ENCODE measurements at regions not wholly inside any gene's neighbourhood (a gene's known extent, or its start where the extent isn't known, plus 50 kb on each side); places are given as distances from the start of the nearest gene placed in this dataset.
"Not testable (repeated sequence)": the region's sequence is repeated elsewhere in the genome, so short reads cannot be mapped to it uniquely, and the experiment has no call there.

GRCh38 chrX:150258176-150258425 lies 105.0 kb upstream of the MAMLD1 start:
- H3K27me3 ChIP-seq (ENCODE audit: insufficient read depth, low read length) = no peaks in the 10 kb centered on the region
- peaks cover 14% of the 10 kb centered on the region for H3K4me1 ChIP-seq (ENCODE audit: control insufficient read depth, insufficient read depth, low read length, unreplicated experiment)
- no peak overlapping the region for H3K4me3 ChIP-seq (ENCODE audit: low read depth, low read length)
- no peaks in the 10 kb centered on the region for H3K36me3 ChIP-seq (ENCODE audit: insufficient read depth, low read length)
- no peaks in the 10 kb centered on the region for H3K79me2 ChIP-seq (ENCODE audit: control insufficient read depth, insufficient read depth, low read length, unreplicated experiment)
- no peak overlapping the region for H3K27ac ChIP-seq (ENCODE audit: low read depth, low read length)
- H2AFZ ChIP-seq (ENCODE audit: low read length, unreplicated experiment) = no peak overlapping the region

GRCh38 chrX:150258463-150259430 lies 104.4 kb upstream of the MAMLD1 start:
- peaks cover 14% of the 10 kb centered on the region for H3K4me1 ChIP-seq (ENCODE audit: control insufficient read depth, insufficient read depth, low read length, unreplicated experiment)
- no peaks in the 10 kb centered on the region for H3K79me2 ChIP-seq (ENCODE audit: control insufficient read depth, insufficient read depth, low read length, unreplicated experiment)
- H3K27ac ChIP-seq (ENCODE audit: low read depth, low read length) = no peak overlapping the region
- H3K4me3 ChIP-seq (ENCODE audit: low read depth, low read length) = no peak overlapping the region
- no peaks in the 10 kb centered on the region for H3K27me3 ChIP-seq (ENCODE audit: insufficient read depth, low read length)
- H3K36me3 ChIP-seq (ENCODE audit: insufficient read depth, low read length) = no peaks in the 10 kb centered on the region
- no peak overlapping the region for H2AFZ ChIP-seq (ENCODE audit: low read length, unreplicated experiment)

- Histone ChIP-seq H3K4me3 (ENCODE audit: low read depth, low read length) (no peak overlapping the region), H3K27me3 (ENCODE audit: insufficient read depth, low read length) (no peaks in the 10 kb centered on the region), H3K27ac (ENCODE audit: low read depth, low read length) (no peak overlapping the region), H3K36me3 (ENCODE audit: insufficient read depth, low read length) (no peaks in the 10 kb centered on the region), H3K79me2 (ENCODE audit: control insufficient read depth, insufficient read depth, low read length, unreplicated experiment) (no peaks in the 10 kb centered on the region), H2AFZ (ENCODE audit: low read length, unreplicated experiment) (no peak overlapping the region), H3K4me1 (ENCODE audit: control insufficient read depth, insufficient read depth, low read length, unreplicated experiment) (peaks cover 14% of the 10 kb centered on the region)
Observed at GRCh38 chrX:150262456-150262855, 100.7 kb upstream of the MAMLD1 start.

GRCh38 chrX:150268839-150269355 lies 94.2 kb upstream of the MAMLD1 start:
- H3K27me3 ChIP-seq (ENCODE audit: insufficient read depth, low read length) = no peaks in the 10 kb centered on the region
- no peaks in the 10 kb centered on the region for H3K4me1 ChIP-seq (ENCODE audit: control insufficient read depth, insufficient read depth, low read length, unreplicated experiment)
- no peak overlapping the region for H2AFZ ChIP-seq (ENCODE audit: low read length, unreplicated experiment)
- no peak overlapping the region for H3K4me3 ChIP-seq (ENCODE audit: low read depth, low read length)
- no peaks in the 10 kb centered on the region for H3K79me2 ChIP-seq (ENCODE audit: control insufficient read depth, insufficient read depth, low read length, unreplicated experiment)
- H3K27ac ChIP-seq (ENCODE audit: low read depth, low read length) = no peak overlapping the region
- H3K36me3 ChIP-seq (ENCODE audit: insufficient read depth, low read length) = no peaks in the 10 kb centered on the region

GRCh38 chrX:150269605-150270254 lies 93.4 kb upstream of the MAMLD1 start:
- no peak overlapping the region for H2AFZ ChIP-seq (ENCODE audit: low read length, unreplicated experiment)
- H3K27me3 ChIP-seq (ENCODE audit: insufficient read depth, low read length) = no peaks in the 10 kb centered on the region
- H3K27ac ChIP-seq (ENCODE audit: low read depth, low read length) = no peak overlapping the region
- no peaks in the 10 kb centered on the region for H3K4me1 ChIP-seq (ENCODE audit: control insufficient read depth, insufficient read depth, low read length, unreplicated experiment)
- no peaks in the 10 kb centered on the region for H3K36me3 ChIP-seq (ENCODE audit: insufficient read depth, low read length)
- H3K4me3 ChIP-seq (ENCODE audit: low read depth, low read length) = no peak overlapping the region
- H3K79me2 ChIP-seq (ENCODE audit: control insufficient read depth, insufficient read depth, low read length, unreplicated experiment) = no peaks in the 10 kb centered on the region

GRCh38 chrX:150270622-150271021 lies 92.5 kb upstream of the MAMLD1 start:
- no peaks in the 10 kb centered on the region for H3K79me2 ChIP-seq (ENCODE audit: control insufficient read depth, insufficient read depth, low read length, unreplicated experiment)
- H3K4me3 ChIP-seq (ENCODE audit: low read depth, low read length) = no peak overlapping the region
- no peaks in the 10 kb centered on the region for H3K4me1 ChIP-seq (ENCODE audit: control insufficient read depth, insufficient read depth, low read length, unreplicated experiment)
- H3K27me3 ChIP-seq (ENCODE audit: insufficient read depth, low read length) = no peaks in the 10 kb centered on the region
- no peaks in the 10 kb centered on the region for H3K36me3 ChIP-seq (ENCODE audit: insufficient read depth, low read length)
- no peak overlapping the region for H2AFZ ChIP-seq (ENCODE audit: low read length, unreplicated experiment)
- no peak overlapping the region for H3K27ac ChIP-seq (ENCODE audit: low read depth, low read length)

GRCh38 chrX:150273575-150274294 lies 89.4 kb upstream of the MAMLD1 start:
- H3K79me2 ChIP-seq (ENCODE audit: control insufficient read depth, insufficient read depth, low read length, unreplicated experiment); H3K4me3 ChIP-seq (ENCODE audit: low read depth, low read length); H3K27me3 ChIP-seq (ENCODE audit: insufficient read depth, low read length); H2AFZ ChIP-seq (ENCODE audit: low read length, unreplicated experiment); H3K27ac ChIP-seq (ENCODE audit: low read depth, low read length); H3K36me3 ChIP-seq (ENCODE audit: insufficient read depth, low read length); H3K4me1 ChIP-seq (ENCODE audit: control insufficient read depth, insufficient read depth, low read length, unreplicated experiment): not testable (repeated sequence)

GRCh38 chrX:150282953-150283352 lies 80.2 kb upstream of the MAMLD1 start:
- H3K4me1 ChIP-seq (ENCODE audit: control insufficient read depth, insufficient read depth, low read length, unreplicated experiment) = no peaks in the 10 kb centered on the region
- H2AFZ ChIP-seq (ENCODE audit: low read length, unreplicated experiment) = no peak overlapping the region
- H3K36me3 ChIP-seq (ENCODE audit: insufficient read depth, low read length) = no peaks in the 10 kb centered on the region
- no peak overlapping the region for H3K27ac ChIP-seq (ENCODE audit: low read depth, low read length)
- H3K79me2 ChIP-seq (ENCODE audit: control insufficient read depth, insufficient read depth, low read length, unreplicated experiment) = no peaks in the 10 kb centered on the region
- H3K27me3 ChIP-seq (ENCODE audit: insufficient read depth, low read length) = no peaks in the 10 kb centered on the region
- no peak overlapping the region for H3K4me3 ChIP-seq (ENCODE audit: low read depth, low read length)

- Histone ChIP-seq H3K27ac (ENCODE audit: low read depth, low read length) (no peak overlapping the region), H3K4me1 (ENCODE audit: control insufficient read depth, insufficient read depth, low read length, unreplicated experiment) (no peaks in the 10 kb centered on the region), H2AFZ (ENCODE audit: low read length, unreplicated experiment) (no peak overlapping the region), H3K79me2 (ENCODE audit: control insufficient read depth, insufficient read depth, low read length, unreplicated experiment) (no peaks in the 10 kb centered on the region), H3K4me3 (ENCODE audit: low read depth, low read length) (no peak overlapping the region), H3K27me3 (ENCODE audit: insufficient read depth, low read length) (no peaks in the 10 kb centered on the region), H3K36me3 (ENCODE audit: insufficient read depth, low read length) (no peaks in the 10 kb centered on the region)
Observed at GRCh38 chrX:150291014-150291413, 72.1 kb upstream of the MAMLD1 start.

- no peaks in the 10 kb centered on the region for H3K27me3 ChIP-seq (ENCODE audit: insufficient read depth, low read length)
- no peak overlapping the region for H3K4me3 ChIP-seq (ENCODE audit: low read depth, low read length)
- H3K4me1 ChIP-seq (ENCODE audit: control insufficient read depth, insufficient read depth, low read length, unreplicated experiment) = no peaks in the 10 kb centered on the region
- H2AFZ ChIP-seq (ENCODE audit: low read length, unreplicated experiment) = no peak overlapping the region
- no peak overlapping the region for H3K27ac ChIP-seq (ENCODE audit: low read depth, low read length)
- no peaks in the 10 kb centered on the region for H3K79me2 ChIP-seq (ENCODE audit: control insufficient read depth, insufficient read depth, low read length, unreplicated experiment)
- H3K36me3 ChIP-seq (ENCODE audit: insufficient read depth, low read length) = no peaks in the 10 kb centered on the region
Observed at GRCh38 chrX:150293311-150294013, 69.7 kb upstream of the MAMLD1 start.
